Cardiac fibroblast (primary cell): ENCODE measurements at regions not wholly inside any gene's neighbourhood (a gene's known extent, or its start where the extent isn't known, plus 50 kb on each side); places are given as distances from the start of the nearest gene placed in this dataset.

Experiments used
- DNase-seq, 2 donors: peaks; one replicate each; pipeline versions ENCODE4 v3.0.0 to v3.0.0-alpha.2; 2010; ENCODE audit warnings: low read depth in 2 of 2
- H3K4me3 ChIP-seq, 2 donors: replicated peaks in 1 of 2; 1 replicate in 1 of 2; 2 replicates in 1 of 2; pipeline ENCODE4 v1.5.1; 2011; ENCODE audit warnings: low read depth in 2 of 2, low read length in 2 of 2, mild to moderate bottlenecking in 2 of 2, moderate library complexity in 1 of 2
- CTCF ChIP-seq: IDR thresholded peaks from one replicate; pipeline ENCODE4 v1.5.1; 2011; ENCODE audit warnings: low read depth, mild to moderate bottlenecking, low read length, inconsistent platforms

- DNase-seq = no peak
- no peak for TF ChIP-seq CTCF
- no peak overlapping the region for H3K4me3 ChIP-seq
Measured at GRCh38 chr1:11358984-11359383, 86.0 kb downstream of the UBIAD1 start.

- no peak for TF ChIP-seq CTCF
- no peak for DNase-seq
Measured at GRCh38 chr1:11362547-11363021, 89.6 kb downstream of the UBIAD1 start.

GRCh38 chr1:11364170-11364569 is 91.2 kb downstream of the UBIAD1 start:
- no peak overlapping the region for H3K4me3 ChIP-seq
- TF ChIP-seq CTCF = no peak
- no peak for DNase-seq

More at GRCh38 chr1:11362547-11363021, 89.6 kb downstream of the UBIAD1 start:
- H3K4me3 ChIP-seq = no peak overlapping the region

GRCh38 chr1:11365744-11366387 is 92.9 kb downstream of the UBIAD1 start:
- no peak overlapping the region for H3K4me3 ChIP-seq
- no peak for TF ChIP-seq CTCF
- DNase-seq = no peak

- no peak for TF ChIP-seq CTCF
- no peak for DNase-seq
- no peak overlapping the region for H3K4me3 ChIP-seq
Measured at GRCh38 chr1:11373029-11373894, 100.3 kb downstream of the UBIAD1 start.

- TF ChIP-seq CTCF = no peak
- no peak for DNase-seq
- no peak overlapping the region for H3K4me3 ChIP-seq
Measured at GRCh38 chr1:11373895-11374747, 101.1 kb downstream of the UBIAD1 start.
